MV-4-11 (cell line): ENCODE measurements at regions not wholly inside any gene's neighbourhood (a gene's known extent, or its start where the extent isn't known, plus 50 kb on each side); places are given as distances from the start of the nearest gene placed in this dataset.
"Not testable (repeated sequence)": the region's sequence is repeated elsewhere in the genome, so short reads cannot be mapped to it uniquely, and the experiment has no call there.

Experiments used
- DNase-seq: peaks from one replicate; lab custom pipeline; 2025; lab: John Stamatoyannopoulos, UW

DNA sequence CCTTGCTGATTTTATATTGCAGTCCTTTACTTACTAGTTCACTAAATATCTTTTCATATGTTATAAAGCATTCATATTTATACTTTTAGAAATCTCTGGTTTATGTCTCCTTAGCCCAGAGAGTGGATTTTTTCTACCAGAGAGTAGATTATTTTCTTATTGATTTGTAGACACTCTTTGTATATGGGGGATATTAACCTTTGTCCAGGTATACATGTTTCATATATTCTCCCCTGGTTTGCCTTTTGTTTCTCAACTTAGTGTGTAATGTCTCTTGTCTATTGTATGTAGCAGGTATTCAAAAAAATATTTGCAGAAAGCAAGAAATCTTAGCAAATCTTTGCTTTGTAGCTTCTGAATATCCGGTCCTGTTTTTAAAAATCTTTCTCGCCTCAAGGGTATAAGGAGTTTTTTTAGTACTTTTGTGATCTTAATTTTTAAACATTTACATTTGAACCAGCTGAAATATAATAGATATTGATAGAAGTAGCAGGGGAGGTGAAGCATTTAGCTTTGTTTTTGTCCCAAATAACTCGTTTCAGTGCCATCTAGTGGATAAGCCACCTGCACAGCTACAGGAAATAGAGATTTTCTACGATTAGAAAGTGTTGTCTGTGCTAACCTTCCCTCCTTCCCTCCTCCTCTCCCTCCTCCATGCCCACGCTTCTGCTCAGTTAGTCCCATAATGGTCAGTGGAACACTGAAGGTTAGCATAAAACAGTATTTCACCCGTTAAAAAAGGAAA, 97.0 kb downstream of the PHETA1 start:
- peak; percentile 14 for DNase-seq

DNA sequence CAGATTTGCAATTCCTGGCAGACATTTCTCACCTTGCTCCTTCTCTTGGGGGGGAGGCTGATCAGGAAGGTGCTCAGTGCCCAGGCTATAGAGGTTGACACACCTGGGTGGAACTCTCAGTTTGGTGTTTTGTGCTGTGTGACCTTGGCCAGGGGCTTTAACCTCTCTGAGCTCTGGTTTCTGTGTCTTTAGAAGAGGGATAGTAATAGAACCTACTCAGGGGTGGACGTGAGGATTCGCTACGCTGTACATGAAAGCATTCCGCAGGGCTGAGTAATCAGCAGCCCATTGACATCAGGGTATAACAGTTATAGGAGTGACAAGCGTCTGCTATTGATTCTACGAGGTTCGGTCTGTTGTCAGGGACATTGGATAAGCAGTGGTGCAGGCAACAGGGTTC, 98.1 kb downstream of the PHETA1 start:
- DNase-seq = no peak

DNA sequence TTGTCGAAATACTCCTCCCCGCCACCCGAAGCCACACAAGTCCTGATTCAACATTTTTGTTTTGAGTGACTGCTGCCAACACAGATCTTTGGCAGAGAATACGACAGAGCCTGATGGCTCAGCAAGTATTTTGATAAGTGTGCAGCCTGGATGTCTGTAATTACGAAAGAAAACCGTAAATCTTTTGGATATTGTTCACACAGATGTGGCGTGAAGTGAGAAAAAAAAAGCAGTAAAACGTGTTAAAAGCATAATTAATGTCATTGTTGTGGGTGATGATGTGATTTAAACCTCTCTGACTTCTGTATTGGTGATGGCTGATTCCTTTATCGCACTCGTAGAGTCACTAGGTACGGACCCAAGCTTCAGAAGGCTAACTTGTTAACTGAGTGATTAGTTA, 98.7 kb downstream of the PHETA1 start:
- DNase-seq = no peak

DNA sequence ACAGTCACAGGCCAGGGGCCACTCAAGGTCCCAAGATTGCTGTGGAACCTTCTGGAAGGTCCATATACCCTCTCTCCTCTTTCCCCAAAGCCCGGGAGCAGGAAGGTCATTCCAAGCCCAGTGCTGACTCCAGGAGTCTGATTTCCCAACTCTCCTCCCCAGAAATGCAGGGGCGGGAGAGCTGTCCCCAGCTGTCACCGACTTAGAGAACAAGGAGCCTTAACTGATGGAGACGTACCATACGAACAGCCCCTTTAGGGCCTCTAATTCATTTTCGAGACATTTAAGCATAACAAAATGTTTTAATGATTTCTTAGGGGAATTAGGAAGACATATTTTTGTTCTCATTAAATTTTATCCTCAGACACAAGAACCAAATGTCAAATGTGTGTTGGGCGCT, 99.2 kb downstream of the PHETA1 start:
- DNase-seq = no peak

DNA sequence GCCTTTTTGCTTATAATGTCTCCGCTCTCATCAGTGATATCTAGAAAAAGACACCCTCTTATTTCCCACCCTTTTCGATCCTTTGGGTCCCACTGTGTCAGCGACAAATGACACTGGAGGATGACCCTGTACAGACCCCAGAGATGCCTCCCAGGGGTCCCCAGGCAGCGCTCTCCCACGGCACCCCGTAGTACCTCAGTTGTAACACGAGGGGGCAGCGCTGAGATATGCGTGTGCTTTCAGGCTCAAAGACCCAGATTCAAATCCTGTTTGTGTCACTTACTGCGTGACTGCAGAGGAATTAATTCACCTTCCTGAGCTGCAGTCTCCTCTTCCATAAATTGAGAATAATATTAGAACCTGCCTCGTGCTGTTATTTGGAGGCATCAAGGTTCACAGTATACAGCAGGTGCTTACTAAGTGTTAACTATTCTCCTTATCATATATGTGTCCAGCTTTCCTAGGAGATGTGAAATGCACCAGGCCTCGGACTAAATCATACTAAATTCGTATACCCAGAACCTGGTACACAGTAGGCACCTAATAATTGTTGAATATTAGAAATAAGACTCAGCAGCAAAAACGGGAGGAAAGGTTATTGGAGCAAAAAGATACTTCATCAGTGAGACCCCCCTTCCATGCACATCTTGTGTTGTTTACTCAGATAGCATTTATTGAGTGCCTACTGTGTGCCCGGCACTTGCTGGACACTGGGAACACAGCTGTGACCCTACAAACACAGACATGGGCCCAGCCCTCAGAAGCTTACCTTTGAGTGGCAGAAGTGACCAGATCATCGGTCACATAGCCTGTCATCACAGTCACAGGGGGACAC, 99.9 kb downstream of the PHETA1 start:
- no peak for DNase-seq

DNA sequence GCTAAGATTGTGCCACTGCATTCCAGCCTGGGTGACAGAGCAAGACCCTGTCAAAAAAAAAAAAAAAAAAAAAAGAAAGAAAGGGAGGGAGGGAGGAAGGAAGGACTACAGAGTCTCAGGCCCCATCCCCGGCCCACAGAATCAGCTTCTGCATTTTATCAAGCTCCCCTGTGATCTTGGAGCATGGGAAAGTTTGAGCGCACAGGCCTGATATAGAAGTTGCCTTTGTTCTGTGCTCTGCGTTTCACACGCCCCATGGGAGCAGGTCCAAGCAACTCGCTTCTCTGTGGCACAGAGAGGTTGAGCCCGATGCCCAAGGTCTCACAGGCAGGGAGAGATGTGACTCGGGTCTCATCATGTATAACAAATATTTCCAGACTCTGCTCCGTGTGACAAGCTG, 101.8 kb downstream of the PHETA1 start:
- DNase-seq = no peak

DNA sequence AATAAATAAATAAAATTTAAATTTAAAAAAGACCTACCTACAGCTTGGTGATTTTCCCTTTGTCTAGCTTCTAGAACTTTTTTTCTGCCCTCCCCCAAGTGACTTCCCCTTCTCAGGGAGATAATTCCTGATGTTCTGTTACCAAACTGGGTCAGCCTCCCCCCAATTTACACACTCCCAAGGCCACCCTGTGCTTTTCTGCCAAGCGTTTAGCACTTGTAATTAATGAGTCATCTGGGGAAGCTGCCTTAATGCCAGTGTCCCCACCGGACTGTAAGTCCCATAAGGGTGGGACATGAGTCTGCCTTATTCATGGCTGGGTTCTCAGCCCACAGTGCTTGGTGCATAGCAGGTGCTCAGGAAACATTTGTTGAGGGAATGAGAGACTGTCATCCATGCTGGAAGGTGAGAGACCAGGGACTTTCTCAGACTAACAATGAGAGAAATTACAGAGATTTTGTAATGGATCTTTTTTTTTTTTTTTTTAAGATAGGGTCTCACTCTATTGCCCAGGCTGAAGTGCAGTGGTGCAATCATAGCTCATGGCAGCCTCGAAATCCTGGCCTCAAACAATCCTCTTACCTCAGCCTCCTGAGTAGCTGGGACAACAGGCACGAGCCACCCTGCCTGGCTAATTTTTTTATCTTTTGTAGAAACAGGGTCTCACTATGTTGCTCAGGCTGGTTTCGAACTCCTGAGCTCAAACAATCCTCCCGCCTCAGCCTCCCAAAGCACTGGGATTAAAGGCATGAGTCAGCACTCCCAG, 106.8 kb downstream of the PHETA1 start:
- DNase-seq = peak; percentile 5

DNA sequence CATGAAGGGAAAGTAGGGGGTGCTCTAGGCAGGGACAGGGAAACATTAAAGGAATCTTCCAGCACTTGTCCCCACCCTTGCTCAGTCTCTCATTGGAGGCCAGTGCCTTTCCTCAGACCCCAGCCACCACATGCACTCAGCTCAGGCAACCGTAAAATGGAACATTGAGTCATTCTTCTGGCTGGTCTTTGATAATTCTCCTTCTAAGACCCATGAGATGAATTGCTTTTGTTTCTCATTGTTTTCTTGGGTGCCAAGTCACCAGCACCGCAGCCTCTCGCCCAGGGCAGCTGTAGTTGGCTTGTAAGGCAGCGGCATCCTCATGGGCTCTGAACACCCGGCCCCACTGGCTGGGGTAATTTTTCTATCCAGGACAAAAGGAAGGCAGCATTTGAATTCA, 108.2 kb downstream of the PHETA1 start:
- no peak for DNase-seq

DNA sequence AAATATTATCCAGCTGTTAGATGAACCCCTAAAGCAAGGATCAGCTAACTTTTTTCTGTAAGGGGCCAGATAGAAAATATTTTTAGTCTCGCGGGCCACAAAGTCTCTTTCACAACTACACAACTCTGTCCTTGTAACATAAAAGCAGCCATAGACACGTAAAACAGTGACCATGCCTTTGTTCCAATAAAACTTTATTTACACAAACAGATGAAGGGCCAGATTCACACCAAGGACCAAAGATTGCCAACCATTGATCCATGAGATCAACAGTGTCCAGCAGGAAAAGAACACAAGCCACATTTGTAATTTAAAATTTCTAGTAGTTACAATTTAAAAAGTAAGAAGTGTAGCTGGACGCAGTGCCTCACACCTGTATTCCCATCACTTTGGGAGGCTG, 109.7 kb downstream of the PHETA1 start:
- no peak for DNase-seq

DNA sequence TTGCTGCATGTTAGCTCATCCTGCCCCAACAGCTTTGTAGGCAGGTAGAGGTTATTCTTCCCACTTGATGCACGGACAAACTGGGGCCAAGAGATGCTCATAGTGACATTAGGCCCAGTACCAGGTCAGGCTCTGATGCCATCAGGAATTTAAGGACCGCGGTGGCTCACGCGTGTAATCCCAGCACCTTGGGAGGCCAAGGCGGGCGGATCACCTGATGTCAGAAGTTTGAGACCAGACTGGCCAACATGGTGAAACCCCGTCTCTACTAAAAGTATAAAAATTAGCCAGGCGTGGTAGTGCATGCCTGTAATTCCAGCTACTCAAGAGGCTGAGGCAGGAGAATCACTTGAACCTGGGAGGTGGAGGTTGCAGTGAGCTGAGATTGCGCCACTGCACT, 110.8 kb downstream of the PHETA1 start:
- not testable (repeated sequence) for DNase-seq

DNA sequence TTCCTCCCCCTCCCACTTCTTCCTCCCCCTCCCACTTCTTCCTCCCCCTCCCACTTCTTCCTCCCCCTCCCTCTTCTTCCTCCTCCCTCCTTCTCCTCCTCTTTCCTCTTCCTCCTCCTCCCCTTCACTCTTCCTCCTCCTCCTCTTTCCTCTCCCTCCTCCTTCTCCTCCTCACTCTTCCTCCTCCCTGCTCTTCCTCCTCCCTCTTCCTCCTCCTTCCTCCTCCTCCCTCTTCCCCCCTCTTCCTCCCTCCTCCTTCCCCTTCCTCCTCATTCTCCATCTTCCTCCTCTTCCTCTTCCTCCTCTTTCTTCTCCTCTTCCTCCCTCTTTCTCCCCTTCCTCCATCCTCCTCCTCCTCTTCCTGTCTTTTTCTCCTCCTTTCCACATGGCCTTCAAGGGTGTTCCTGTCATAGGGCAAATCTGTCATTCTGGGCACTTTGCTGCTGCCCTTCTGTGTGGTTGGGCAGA, 111.4 kb downstream of the PHETA1 start:
- DNase-seq = no peak

DNA sequence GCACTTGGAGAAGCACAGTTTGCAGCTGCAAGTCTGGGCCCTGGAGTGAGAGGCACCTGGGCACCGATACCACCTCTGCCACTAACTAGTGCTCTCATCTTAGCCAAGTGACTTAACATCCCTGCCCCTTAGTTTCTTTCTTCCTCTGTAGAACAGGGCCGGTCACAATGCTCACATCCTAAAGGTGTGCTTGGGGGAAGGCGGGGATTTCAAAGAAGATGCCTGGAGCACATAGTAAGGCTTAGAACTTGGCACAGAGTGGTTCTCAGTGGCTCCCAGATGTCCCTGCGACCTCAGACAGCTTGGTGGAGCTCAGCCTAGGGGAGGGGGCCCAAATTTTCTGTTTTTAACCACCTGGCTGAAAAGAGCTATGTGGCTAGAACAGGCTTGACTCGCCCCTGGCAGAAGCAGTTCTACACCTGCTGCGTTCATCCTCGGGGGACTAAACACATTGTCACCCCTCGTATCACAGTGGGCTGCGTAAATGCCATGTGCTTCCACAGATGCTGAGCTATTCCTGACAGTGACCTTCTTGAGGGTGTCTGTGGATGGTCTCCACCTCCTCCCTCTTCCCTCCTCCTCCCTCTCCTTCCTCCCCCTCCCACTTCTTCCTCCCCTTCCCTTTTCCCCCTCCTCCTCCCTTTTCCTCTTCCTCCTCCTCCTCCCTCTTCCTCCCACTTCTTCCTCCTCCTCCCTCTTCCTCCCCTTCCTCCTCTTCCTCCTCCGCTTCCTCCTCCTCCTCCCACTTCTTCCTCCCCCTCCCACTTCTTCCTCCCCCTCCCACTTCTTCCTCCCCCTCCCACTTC, 112.1 kb downstream of the PHETA1 start:
- DNase-seq = no peak

DNA sequence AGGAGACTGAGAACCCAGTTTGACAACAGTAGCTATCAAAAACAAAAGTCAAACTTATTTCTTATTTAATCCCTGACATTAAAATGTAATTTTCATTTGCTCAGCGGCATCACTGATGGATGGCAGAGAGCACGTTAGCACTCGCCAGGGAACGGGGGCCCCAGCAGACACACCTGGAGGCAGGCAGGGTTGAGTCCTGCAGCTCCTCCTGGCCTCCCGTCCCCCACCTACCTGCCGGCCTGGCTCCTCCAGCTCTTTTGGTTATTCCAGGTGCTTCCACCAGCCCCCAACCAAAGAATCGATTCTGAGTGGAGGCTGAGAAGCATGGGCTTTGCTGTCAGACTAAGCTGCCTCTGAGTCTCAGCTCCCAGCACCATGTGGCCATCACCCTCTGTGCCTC, 113.6 kb downstream of the PHETA1 start:
- no peak for DNase-seq

DNA sequence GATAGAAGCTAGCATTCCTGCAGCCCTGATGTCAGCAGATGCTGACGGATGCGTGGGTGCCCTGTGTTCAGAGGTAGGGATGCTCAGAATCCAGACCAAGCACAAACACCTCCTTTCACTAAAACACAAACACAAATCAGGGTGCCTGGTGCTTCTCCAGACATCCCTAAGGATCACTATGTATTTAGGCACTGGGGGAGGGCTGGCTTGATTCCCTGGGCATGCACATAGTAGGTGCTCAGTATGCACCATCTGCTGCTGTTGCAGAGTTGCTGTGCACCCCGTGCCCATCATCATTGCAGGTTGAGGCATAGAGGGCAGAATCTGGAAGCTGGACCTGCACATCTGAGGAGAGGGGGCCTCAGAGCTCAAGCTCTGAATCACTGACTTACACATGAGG, 114.8 kb downstream of the PHETA1 start:
- no peak for DNase-seq

DNA sequence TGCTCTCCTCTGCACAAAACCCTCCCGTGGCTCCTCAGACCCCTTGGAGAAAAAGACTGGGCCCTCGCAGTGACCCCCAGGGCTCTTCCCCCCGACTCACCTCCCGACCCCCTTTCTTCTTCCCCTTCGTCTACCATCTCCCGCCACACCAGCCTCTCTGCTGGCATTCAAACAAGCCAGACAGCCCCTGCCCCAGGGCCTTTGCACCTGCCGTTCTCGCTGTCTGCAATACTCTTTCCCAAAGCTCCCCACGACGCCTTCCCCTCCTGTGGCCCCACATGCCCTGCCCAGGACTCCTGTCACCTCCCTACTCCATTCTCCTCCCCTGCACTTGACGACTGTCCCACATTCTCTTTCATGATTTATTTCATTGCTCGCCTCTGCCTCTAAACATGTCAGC, 115.7 kb downstream of the PHETA1 start:
- DNase-seq = no peak

DNA sequence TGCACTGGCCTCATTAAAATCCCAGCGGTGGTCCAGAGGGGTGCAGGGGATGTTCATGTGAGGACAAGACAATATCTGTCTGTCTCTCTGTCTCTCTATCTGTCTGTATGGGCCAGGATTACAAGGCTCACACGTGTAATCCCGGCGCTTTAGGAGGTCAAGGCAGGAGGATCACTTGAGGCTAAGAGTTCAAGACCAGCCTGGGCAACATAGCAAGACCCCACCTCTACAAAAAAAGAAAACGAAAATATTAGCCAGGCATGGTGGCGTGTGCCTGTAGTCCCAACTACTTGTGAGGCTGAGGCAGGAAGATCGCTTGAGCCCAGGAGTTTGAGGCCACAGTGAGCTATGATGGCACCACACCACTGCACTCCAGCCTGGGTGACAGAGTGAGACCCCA, 117.1 kb downstream of the PHETA1 start:
- DNase-seq = no peak

DNA sequence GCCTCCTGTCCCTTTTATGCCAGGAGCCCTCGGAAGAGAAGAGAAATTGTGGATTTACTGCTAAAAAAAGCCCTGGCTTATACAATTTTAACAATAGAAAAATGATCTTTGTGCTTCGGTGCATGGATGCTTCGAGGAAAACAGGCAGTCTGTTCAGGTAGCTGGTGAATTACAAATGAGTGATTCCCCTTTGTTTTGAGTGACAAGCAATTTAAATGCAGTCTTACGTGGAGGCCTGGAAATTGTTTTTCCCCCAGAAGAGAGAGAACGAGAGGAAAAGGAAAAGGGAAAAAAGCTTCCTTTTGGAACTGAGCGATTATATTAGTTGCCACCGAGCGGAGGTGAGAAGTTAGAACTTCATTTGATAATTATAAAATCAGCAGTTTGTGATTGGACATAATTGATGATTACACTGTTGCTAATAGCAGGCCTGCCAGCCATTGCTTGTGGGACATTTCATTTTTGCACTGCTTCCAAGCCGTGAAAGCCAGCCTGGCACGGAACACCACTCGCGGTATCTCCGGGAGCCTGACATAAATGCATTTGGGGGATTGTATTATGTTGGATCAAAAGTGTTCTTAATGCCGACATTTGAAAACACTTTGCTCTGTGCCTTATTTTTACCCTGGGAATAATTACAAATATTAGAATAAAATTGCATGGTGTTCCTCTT, 117.7 kb downstream of the PHETA1 start:
- DNase-seq = no peak

DNA sequence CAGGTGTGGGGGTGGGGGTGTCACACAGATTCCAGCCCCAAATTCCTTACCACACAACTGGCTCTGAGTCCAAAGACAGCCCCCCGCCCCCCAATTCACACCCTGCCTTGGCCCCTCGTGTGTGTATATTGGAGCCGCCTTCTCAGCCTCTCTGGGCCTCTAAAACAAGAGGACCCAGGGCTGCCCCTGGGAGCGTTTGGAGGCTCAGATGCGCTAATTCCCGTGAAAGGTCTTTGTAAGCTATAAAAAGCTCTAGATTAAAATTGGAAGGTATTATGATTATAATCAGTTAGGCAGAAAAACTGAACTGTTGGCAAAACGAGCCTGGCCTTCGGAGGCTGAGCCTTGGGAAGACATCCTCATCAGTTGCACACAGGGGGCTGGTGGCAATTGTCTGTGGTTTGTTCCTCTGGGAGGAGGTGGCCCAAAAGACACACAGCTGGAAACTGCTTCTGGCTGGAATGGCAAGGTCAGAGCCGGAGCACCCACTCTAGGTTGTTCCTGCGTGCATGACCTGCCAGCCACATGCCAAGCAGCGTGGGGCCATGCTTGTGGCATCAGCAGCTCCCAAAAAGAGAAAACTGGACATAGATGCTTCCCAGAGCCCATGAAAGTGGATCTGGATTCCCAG, 118.5 kb downstream of the PHETA1 start:
- no peak for DNase-seq

DNA sequence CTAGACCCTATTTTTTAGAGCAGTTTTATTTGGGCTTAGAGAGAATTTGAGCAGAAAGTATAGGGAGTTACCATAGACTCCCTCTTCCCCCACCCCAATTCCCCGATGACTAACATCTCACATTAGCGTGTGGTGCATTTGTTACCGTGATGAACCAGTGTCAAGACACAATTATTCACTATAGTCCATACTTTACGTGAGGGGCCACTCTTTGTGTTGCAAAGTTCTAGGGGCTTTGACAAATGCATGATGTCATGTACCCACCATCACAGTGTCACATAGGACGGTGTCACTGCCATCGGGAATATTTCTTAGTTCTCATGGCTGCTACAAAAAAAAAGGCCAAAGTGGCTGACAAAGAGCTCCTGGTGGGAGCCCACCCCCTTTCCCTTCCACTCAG, 119.1 kb downstream of the PHETA1 start:
- DNase-seq = no peak

DNA sequence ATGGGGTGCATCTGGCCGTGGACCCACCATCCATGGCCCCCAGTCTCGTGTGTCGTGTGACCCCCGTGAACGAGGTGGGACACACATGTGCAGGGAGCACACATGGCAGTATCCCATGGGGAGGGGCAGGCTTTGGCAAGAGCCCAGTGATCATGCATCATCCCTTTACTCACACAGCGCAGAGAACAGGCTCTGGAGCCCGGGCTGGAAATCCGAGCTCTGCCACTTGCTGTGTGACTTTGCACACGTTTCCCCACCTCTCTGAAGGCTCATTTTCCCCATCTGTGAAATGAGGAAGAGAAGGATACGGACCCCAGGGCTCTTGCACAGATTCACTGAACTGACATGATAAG, 119.9 kb downstream of the PHETA1 start:
- no peak for DNase-seq
